Endothelial cell of umbilical vein (primary cell): ENCODE measurements at regions not wholly inside any gene's neighbourhood (a gene's known extent, or its start where the extent isn't known, plus 50 kb on each side); places are given as distances from the start of the nearest gene placed in this dataset.
"Not testable (repeated sequence)": the region's sequence is repeated elsewhere in the genome, so short reads cannot be mapped to it uniquely, and the experiment has no call there.

Experiments
- BruUV-seq: library from RNA; stranded (reverse); fragments of 400-500 nt; replicated peaks from 2 replicates; lab custom pipeline; 2021; lab: Mats Ljungman, UMichigan
- CTCF ChIA-PET: fragments of 300-600, 350-600 bp; sonication (Branson Sonifier 250); formaldehyde crosslinking; loops from one replicate; lab custom pipeline; 2021; ENCODE audit warnings: antibody characterized with exemption, inconsistent platforms; lab: Charles Lee
- POLR2A ChIA-PET: fragments of 300-600, 350-600 bp; sonication (Branson Sonifier 250); formaldehyde crosslinking; loops from one replicate; lab custom pipeline; 2021; ENCODE audit warnings: antibody characterized with exemption, inconsistent platforms; lab: Charles Lee
- DNase-seq: peaks from one replicate; pipeline ENCODE4 v3.0.0-alpha.2; 2011; ENCODE audit warnings: low read depth, low spot score
- FAIRE-seq: peaks from 2 replicates; lab custom pipeline; 2011; peaks lifted over from hg19 to GRCh38; lab: Jason Lieb, UNC
- H2AFZ ChIP-seq: 2 replicates; pipeline ENCODE4 v1.6.0; 2012; ENCODE audit warnings: low read depth, low read length, control low read depth, inconsistent platforms
- H3K27ac ChIP-seq: 2 replicates; pipeline ENCODE4 v1.5.1; 2011; ENCODE audit warnings: low read depth, mild to moderate bottlenecking, control low read depth, low read length, moderate library complexity; ENCODE audit not compliant: insufficient read depth
- H3K27me3 ChIP-seq, 2 experiments: 2 replicates each; pipeline versions ENCODE4 v1.6.0 to v1.6.1; 2011; ENCODE audit warnings: low read length in 2 of 2, mixed read lengths in 1 of 2; ENCODE audit not compliant: control insufficient read depth in 2 of 2, insufficient read depth in 2 of 2
- H3K36me3 ChIP-seq, 2 experiments: 2 replicates in 1 of 2; 3 replicates in 1 of 2; pipeline ENCODE4 v1.5.1; 2011; ENCODE audit warnings: low read length in 2 of 2, mild to moderate bottlenecking in 1 of 2, moderate library complexity in 1 of 2; ENCODE audit not compliant: control insufficient read depth in 2 of 2, insufficient read depth in 2 of 2; ENCODE audit errors: extremely low read depth in 1 of 2
- H3K4me1 ChIP-seq: 3 replicates; pipeline ENCODE4 v1.5.1; 2011; ENCODE audit warnings: mild to moderate bottlenecking, low read length; ENCODE audit not compliant: control insufficient read depth, insufficient read depth; ENCODE audit errors: extremely low read depth
- H3K4me2 ChIP-seq: 2 replicates; pipeline ENCODE4 v1.6.1; 2011; ENCODE audit warnings: low read length, control low read depth, mixed read lengths; ENCODE audit not compliant: insufficient read depth
- H3K4me3 ChIP-seq, 3 experiments: fragments of 200-600 bp in 1 of 3; sonication (generic), shearing (Covaris generic) in 1 of 3; replicated peaks in 1 of 3; 2 replicates each; pipeline ENCODE4 v1.5.1; 2011 to 2016; ENCODE audit warnings: control low read depth in 3 of 3, low read length in 3 of 3, mild to moderate bottlenecking in 2 of 3, inconsistent platforms in 1 of 3, low read depth in 1 of 3, moderate library complexity in 1 of 3; ENCODE audit not compliant: insufficient read depth in 1 of 3
- H3K79me2 ChIP-seq: 2 replicates; pipeline ENCODE4 v1.6.0; 2012; ENCODE audit warnings: low read length, inconsistent platforms; ENCODE audit not compliant: control insufficient read depth, insufficient read depth
- H3K9ac ChIP-seq: replicated peaks from 2 replicates; pipeline ENCODE3; 2011; ENCODE audit warnings: low read length, control low read depth; ENCODE audit not compliant: insufficient read depth; ENCODE audit errors: extremely low read depth
- H3K9me1 ChIP-seq: replicated peaks from 3 replicates; pipeline ENCODE4 v1.6.0; 2011; ENCODE audit warnings: mild to moderate bottlenecking, low read length; ENCODE audit not compliant: control insufficient read depth, insufficient read depth; ENCODE audit errors: extremely low read depth
- H3K9me3 ChIP-seq: replicated peaks from 2 replicates; pipeline ENCODE4 v1.5.1; 2012; ENCODE audit warnings: low read length, inconsistent platforms; ENCODE audit not compliant: control insufficient read depth, insufficient read depth
- H4K20me1 ChIP-seq: replicated peaks from 2 replicates; pipeline ENCODE3; 2011; ENCODE audit warnings: mild to moderate bottlenecking, low read length; ENCODE audit not compliant: control insufficient read depth, insufficient read depth; ENCODE audit errors: extremely low read depth
- EZH2 ChIP-seq: IDR thresholded peaks from 2 replicates; pipeline ENCODE4 v1.6.1; 2012; ENCODE audit warnings: borderline replicate concordance, low read depth, mild to moderate bottlenecking, moderate library complexity, low read length, inconsistent platforms; ENCODE audit not compliant: severe bottlenecking
- FOS ChIP-seq: IDR thresholded peaks from 2 replicates; pipeline ENCODE4 v1.6.1; 2011; ENCODE audit warnings: mild to moderate bottlenecking, low read length, moderate library complexity, borderline replicate concordance; ENCODE audit not compliant: insufficient read depth
- GATA2 ChIP-seq: IDR thresholded peaks from 2 replicates; pipeline ENCODE4 v1.7.0; 2011; ENCODE audit warnings: low read depth, mild to moderate bottlenecking, moderate library complexity, mixed read lengths, low read length; ENCODE audit not compliant: insufficient read length, insufficient read depth
- MYC ChIP-seq: IDR thresholded peaks from one replicate; pipeline ENCODE4 v1.6.1; 2011; ENCODE audit warnings: mild to moderate bottlenecking, low read depth, low read length
- POLR2AphosphoS5 ChIP-seq: IDR thresholded peaks from 2 replicates; pipeline ENCODE4 v1.6.1; 2012; ENCODE audit warnings: low read depth, mild to moderate bottlenecking, control low read depth, low read length, moderate library complexity; ENCODE audit not compliant: insufficient read depth
- dilution Hi-C: fragments of 300-500 bp; cut with MboI; formaldehyde crosslinking; loops from one replicate; pipeline ENCODE4 v1.15.0; 2019; ENCODE audit warnings: low sequenced_read_pairs; ENCODE audit not compliant: extremely low pct_ligation_motif_present
- intact Hi-C: fragments of 100-400 bp; cut with micrococcal nuclease; formaldehyde crosslinking; loops from one replicate; pipeline ENCODE4 v1.10.0; 2022
- TF ChIP-seq, protein P1 (sequence below): IDR thresholded peaks from 2 replicates; pipeline ENCODE4 v1.6.1; 2011; ENCODE audit not compliant: insufficient read depth, insufficient read length

DNA sequence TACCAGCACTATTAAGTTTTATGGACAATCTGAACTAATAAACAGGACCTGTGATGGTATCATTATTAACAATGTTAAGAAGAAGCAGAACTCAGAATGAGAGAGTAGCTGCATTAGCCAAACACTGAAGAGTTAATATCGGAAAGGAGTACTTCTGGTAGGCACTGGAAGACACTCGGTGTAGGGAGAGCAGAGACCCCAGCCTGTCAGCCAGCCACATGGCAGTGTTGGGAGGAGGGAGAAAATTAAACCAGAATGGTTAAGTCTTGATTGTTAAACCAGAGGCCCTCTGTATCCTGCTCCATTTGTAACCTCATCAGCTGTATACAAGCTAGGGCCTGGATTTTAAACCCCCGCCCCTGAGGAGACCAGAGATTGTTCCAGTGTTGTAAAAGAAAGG is 263.3 kb downstream of the SRGAP2C start:
- intact Hi-C loops = loop anchor here (10.0 kb wide), 1 partner anchor 117 kb away; no protein-coding TSS in a partner anchor
- H3K9me1 ChIP-seq, POLR2A ChIA-PET, H3K27me3 ChIP-seq, H2AFZ ChIP-seq, H3K4me1 ChIP-seq, H4K20me1 ChIP-seq, dilution Hi-C loops, FAIRE-seq, H3K27ac ChIP-seq, DNase-seq, CTCF ChIA-PET, H3K79me2 ChIP-seq, BruUV-seq, H3K4me2 ChIP-seq, H3K36me3 ChIP-seq, H3K9ac ChIP-seq, H3K4me3 ChIP-seq, H3K9me3 ChIP-seq: not testable (repeated sequence)

DNA sequence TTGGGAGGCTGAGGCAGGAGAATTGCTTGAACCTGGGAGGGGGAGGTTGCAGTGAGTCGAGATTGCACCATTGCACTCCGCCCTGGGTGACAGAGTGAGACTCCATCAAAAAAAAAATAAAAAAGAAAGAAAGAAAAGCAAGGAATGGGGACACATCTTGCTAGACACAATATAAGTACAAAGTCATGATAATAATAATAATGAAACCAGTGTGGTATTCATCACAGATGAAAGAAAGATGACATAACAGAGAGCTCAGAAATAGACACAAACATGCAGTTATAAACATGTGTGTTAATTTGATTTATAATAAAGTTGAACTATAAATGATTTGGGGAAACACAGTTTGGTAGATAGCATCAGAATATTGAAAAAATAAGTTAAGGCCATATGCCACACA is 264.1 kb downstream of the SRGAP2C start:
- H3K36me3 ChIP-seq = no peaks in the 10 kb centered on the region
- dilution Hi-C loops (no loop called here), intact Hi-C loops (loop anchor here (10.0 kb wide), 1 partner anchor 116 kb away; no protein-coding TSS in a partner anchor)
- H3K27me3 ChIP-seq = no peaks in the 10 kb centered on the region
- no peaks in the 10 kb centered on the region for H3K9me1 ChIP-seq
- peaks cover 2% of the 10 kb centered on the region for H3K4me1 ChIP-seq
- FAIRE-seq = no peak
- no peaks in the 10 kb centered on the region for H3K79me2 ChIP-seq
- H3K9me3 ChIP-seq = no peaks in the 10 kb centered on the region
- no peak for DNase-seq
- ChIA-PET POLR2A (no interaction called here), CTCF (no interaction called here)
- no peaks in the 10 kb centered on the region for H4K20me1 ChIP-seq
- TF ChIP-seq, protein P1, sequence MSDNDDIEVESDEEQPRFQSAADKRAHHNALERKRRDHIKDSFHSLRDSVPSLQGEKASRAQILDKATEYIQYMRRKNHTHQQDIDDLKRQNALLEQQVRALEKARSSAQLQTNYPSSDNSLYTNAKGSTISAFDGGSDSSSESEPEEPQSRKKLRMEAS = no peak
- no peak for TF ChIP-seq POLR2AphosphoS5
- no peak for TF ChIP-seq MYC
- TF ChIP-seq EZH2 = no peak
- no peak for TF ChIP-seq GATA2
- TF ChIP-seq FOS = no peak
- BruUV-seq = no TSS peak
- H3K27ac ChIP-seq = no peak overlapping the region
- H3K4me2 ChIP-seq = no peak overlapping the region
- H2AFZ ChIP-seq = no peak overlapping the region
- no peak overlapping the region for H3K9ac ChIP-seq
- no peak overlapping the region for H3K4me3 ChIP-seq
